ENCODE measurements at regions not wholly inside any gene's neighbourhood (a gene's known extent, or its start where the extent isn't known, plus 50 kb on each side); places are given as distances from the start of the nearest gene placed in this dataset.

- peak; percentile 52 for DNase-seq (ENCODE audit: low read depth)
- H3K4me3 ChIP-seq (ENCODE audit: low read depth, low read length), result no peak overlapping the region
- TF ChIP-seq, protein P1, sequence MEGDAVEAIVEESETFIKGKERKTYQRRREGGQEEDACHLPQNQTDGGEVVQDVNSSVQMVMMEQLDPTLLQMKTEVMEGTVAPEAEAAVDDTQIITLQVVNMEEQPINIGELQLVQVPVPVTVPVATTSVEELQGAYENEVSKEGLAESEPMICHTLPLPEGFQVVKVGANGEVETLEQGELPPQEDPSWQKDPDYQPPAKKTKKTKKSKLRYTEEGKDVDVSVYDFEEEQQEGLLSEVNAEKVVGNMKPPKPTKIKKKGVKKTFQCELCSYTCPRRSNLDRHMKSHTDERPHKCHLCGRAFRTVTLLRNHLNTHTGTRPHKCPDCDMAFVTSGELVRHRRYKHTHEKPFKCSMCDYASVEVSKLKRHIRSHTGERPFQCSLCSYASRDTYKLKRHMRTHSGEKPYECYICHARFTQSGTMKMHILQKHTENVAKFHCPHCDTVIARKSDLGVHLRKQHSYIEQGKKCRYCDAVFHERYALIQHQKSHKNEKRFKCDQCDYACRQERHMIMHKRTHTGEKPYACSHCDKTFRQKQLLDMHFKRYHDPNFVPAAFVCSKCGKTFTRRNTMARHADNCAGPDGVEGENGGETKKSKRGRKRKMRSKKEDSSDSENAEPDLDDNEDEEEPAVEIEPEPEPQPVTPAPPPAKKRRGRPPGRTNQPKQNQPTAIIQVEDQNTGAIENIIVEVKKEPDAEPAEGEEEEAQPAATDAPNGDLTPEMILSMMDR (IDR thresholded peaks at IDR 0.05; ENCODE audit: insufficient read depth, low read depth, low read length, missing control alignments), result no peak
Observed at GRCh38 chr5:74201334-74202081, 439.0 kb downstream of the ENC1 start.

GRCh38 chr5:74200560-74200959 is 440.0 kb downstream of the ENC1 start:
- H3K4me3 ChIP-seq (ENCODE audit: low read depth, low read length), result no peak overlapping the region
- DNase-seq (ENCODE audit: low read depth), result no peak
- TF ChIP-seq, protein P1 (IDR thresholded peaks at IDR 0.05; ENCODE audit: insufficient read depth, low read depth, low read length, missing control alignments), result no peak

GRCh38 chr5:74199436-74200210 is 440.9 kb downstream of the ENC1 start:
- H3K4me3 ChIP-seq (ENCODE audit: low read depth, low read length), result no peak overlapping the region
- TF ChIP-seq, protein P1 (IDR thresholded peaks at IDR 0.05; ENCODE audit: insufficient read depth, low read depth, low read length, missing control alignments), result no peak
- no peak for DNase-seq (ENCODE audit: low read depth)

DNA sequence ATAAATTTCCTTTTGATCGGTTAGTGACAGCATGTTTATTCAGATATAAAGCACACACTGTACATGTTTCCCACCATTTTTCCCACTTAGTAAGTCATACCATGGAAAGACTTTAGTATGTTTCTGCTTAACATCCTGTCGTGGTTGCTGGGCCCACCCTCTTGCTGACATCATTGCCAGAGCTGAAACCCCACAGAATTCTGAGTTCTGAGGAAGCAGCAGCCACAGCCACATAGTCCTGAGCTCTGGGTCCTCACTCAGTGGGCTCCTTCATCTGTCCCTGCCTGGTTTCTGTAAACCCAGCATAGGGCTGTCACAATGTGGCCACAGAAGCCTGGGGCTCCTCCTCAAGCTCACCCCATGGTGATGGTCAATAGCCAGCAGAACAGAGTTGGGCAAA is 441.5 kb downstream of the ENC1 start:
- no peak overlapping the region for H3K4me3 ChIP-seq (ENCODE audit: low read depth, low read length)
- peak; percentile 53 for DNase-seq (ENCODE audit: low read depth)
- TF ChIP-seq, protein P1 (IDR thresholded peaks at IDR 0.05; ENCODE audit: insufficient read depth, low read depth, low read length, missing control alignments), result no peak

- TF ChIP-seq, protein P1 (IDR thresholded peaks at IDR 0.05; ENCODE audit: insufficient read depth, low read depth, low read length, missing control alignments), result no peak
- no peak for DNase-seq (ENCODE audit: low read depth)
- no peak overlapping the region for H3K4me3 ChIP-seq (ENCODE audit: low read depth, low read length)
Observed at GRCh38 chr5:74198156-74198555, 442.4 kb downstream of the ENC1 start.

DNA sequence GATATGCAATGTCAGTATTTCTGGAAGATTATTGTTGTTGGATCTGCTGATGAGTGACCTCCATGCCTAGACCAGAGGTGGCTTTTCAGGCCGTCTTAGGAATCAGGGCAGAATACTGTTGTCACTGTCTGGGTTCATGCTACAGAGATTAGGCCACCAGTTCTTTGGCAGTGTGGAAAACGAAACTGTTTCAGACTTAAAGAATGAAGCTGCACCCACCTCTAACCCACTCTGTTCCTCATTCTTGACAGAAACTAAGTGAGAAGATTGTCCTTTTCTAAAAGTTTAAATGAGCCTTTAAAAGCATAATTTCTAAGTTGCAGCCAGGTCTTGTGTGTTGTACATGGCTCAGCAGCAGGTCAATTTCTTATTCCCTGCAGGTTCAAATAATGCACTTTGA is 444.3 kb downstream of the ENC1 start:
- H3K4me3 ChIP-seq (ENCODE audit: low read depth, low read length), result no peak overlapping the region
- peak; percentile 65 for DNase-seq (ENCODE audit: low read depth)
- TF ChIP-seq, protein P1 (IDR thresholded peaks at IDR 0.05; ENCODE audit: insufficient read depth, low read depth, low read length, missing control alignments), result no peak
